C4-2B (cell line): ENCODE measurements at regions not wholly inside any gene's neighbourhood (a gene's known extent, or its start where the extent isn't known, plus 50 kb on each side); places are given as distances from the start of the nearest gene placed in this dataset.

ENCODE experiments used
- H3K27ac ChIP-seq: fragments of 450-650 bp; 2 replicates; pipeline ENCODE4 v1.5.1; 2017
- ZFX ChIP-seq: fragments of 450-650 bp; IDR thresholded peaks from 2 replicates; pipeline ENCODE4 v1.6.1; 2017
- TF ChIP-seq, protein P1 (sequence below): fragments of 450-650 bp; conservative IDR thresholded peaks from 2 replicates; pipeline ENCODE4 v1.5.1; 2017; ENCODE audit warnings: mild to moderate bottlenecking

DNA sequence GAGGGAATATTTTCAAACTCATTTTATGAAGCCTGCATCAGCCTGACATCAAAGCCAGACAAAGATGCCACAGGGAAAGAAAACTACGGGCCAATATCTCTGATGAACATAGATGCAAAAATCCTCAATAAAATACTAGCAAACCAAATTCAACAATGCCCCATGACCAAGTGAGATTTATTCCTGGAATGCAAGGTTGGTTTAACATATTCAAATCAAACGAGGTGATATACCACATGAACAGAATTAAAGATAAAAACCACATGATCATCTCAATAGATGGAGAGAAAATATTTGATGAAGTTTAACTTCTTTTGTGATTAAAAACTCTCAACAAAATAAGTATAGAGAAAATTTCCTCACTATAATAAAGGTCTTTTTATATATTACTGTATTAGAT is 792.0 kb upstream of the ZNF608 start:
- no peak for TF ChIP-seq ZFX
- TF ChIP-seq, protein P1, sequence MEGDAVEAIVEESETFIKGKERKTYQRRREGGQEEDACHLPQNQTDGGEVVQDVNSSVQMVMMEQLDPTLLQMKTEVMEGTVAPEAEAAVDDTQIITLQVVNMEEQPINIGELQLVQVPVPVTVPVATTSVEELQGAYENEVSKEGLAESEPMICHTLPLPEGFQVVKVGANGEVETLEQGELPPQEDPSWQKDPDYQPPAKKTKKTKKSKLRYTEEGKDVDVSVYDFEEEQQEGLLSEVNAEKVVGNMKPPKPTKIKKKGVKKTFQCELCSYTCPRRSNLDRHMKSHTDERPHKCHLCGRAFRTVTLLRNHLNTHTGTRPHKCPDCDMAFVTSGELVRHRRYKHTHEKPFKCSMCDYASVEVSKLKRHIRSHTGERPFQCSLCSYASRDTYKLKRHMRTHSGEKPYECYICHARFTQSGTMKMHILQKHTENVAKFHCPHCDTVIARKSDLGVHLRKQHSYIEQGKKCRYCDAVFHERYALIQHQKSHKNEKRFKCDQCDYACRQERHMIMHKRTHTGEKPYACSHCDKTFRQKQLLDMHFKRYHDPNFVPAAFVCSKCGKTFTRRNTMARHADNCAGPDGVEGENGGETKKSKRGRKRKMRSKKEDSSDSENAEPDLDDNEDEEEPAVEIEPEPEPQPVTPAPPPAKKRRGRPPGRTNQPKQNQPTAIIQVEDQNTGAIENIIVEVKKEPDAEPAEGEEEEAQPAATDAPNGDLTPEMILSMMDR: no peak
- H3K27ac ChIP-seq: no peak overlapping the region

DNA sequence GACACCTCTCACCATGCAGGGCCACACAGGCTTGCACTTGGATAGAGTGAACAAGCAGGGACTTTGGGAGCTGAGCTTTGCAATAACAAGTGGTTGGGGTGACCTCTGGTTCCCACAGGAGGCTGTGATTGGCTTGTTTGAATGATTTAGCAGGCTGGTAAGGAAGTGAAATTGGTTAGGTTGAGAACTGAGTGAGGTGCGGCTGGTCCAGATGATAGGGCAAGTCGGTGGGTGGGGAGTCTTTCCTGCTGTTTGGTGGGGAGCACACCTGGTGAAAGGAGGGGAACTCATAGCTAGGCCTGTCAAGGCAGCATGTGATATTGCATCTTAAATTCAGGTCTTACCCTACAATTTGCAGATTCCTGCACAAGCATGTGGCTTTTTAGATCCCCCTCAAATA is 794.6 kb upstream of the ZNF608 start:
- H3K27ac ChIP-seq: no peak overlapping the region
- TF ChIP-seq, protein P1: no peak
- no peak for TF ChIP-seq ZFX

DNA sequence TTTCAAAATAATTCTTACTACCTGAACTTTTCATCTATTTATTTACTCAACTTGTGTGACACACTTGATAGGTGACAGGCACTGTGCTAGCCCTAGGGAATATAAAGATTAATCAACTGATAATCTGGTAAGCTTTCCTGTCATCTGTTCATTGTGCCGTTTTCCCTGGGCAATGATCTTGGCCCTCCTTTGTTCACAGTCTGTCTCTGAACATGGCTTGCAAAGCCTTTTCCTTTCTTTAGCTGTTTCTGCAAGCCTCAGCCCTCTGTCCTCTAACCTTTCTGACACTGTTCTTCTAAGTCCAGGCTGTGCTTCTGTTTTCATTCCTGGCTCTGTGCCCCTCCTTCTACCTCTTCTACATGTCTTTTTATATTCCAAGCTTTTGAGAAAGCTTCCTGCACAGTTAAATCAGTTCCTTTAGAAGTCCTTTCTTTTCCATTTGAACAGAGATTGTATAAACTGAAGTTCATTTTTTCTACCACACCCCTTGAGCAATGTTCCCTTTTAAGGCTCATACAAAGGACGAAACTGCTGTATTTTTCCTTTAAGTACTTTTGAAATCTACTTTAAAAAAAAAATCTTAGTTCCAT is 803.0 kb upstream of the ZNF608 start:
- no peak overlapping the region for H3K27ac ChIP-seq
- TF ChIP-seq, protein P1: no peak
- no peak for TF ChIP-seq ZFX

DNA sequence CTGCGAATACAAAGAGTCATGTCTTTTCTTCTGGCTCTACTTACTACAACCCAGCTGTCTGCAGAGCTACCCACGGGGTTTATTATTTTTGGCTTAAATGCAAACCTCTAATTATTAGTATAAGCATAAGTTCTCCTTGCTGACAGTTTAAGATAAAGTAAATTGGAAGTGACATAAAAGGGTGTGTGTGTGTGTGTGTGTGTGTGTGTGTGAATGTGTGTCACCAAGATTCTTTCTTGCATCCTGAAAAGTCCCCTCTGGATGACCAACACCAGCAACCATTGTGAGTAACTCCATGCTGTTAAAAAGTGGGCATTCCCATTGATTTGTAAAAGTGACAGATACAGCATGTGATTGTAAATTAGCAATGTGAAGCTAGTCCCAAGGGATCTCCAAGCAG is 803.8 kb upstream of the ZNF608 start:
- H3K27ac ChIP-seq: no peak overlapping the region

DNA sequence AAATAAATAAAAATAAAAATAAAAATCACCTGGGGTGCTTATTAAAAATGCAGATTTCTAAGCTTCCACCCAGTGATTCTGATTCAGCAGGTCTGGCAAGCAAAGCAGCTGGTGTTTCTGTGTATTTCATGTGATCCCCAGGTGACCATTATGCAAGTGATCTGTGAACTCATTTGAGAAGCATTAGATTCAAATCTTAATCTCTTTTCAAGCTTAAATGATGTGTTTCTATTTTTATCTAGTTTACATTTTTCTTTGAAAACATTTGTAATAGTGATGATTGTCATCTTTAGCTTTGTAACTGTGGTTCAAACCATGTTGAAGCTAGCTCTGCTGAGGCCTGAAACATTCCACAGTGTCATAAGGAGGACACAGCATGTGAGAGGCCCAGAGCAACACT is 804.8 kb upstream of the ZNF608 start:
- TF ChIP-seq ZFX: no peak
- TF ChIP-seq, protein P1: no peak
- no peak overlapping the region for H3K27ac ChIP-seq

More for the DNA sequence above, 803.8 kb upstream of the ZNF608 start:
- TF ChIP-seq, protein P1: no peak
- TF ChIP-seq ZFX: no peak

DNA sequence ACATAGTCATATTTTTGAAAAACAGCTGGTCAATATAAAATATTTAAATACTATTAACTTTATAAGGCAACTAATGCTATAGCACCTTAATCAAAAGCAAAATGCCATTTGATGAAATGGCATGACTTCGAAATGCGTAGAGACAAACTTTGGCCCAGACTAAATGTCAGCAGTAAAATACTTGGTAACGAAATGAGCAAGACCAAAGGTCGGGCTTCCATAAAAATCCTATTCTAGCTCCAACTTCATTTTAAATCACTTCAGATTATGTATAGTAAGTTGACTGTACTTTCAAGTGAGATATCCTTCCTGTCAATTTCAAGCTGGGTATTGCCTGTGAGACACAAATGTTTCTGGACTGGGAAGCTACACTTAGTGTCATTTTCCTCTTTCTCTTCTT is 805.4 kb upstream of the ZNF608 start:
- H3K27ac ChIP-seq: no peak overlapping the region
- no peak for TF ChIP-seq ZFX
- TF ChIP-seq, protein P1: no peak

DNA sequence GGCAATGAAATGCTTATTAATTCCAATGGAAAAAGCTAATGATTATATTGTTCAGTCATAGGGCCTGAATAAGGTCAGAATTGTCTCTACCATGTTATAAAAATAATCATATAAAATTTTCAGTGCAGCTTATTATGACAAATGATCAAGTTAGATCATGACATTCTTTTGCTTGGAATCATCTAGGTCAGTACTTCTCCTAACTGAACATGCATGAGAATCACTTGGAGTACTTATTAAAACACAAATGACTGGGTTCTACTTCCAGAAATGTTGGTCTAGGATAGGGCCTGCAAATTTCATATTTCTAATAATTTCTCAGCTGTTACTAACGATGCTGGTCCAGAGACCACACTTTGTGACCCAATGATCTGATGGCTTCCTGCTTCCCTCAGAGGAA is 806.0 kb upstream of the ZNF608 start:
- TF ChIP-seq, protein P1: no peak
- TF ChIP-seq ZFX: no peak

More for the DNA sequence above, 806.0 kb upstream of the ZNF608 start:
- no peak overlapping the region for H3K27ac ChIP-seq
